Tibial nerve (tissue), 4 donors: ENCODE measurements at regions not wholly inside any gene's neighbourhood (a gene's known extent, or its start where the extent isn't known, plus 50 kb on each side); places are given as distances from the start of the nearest gene placed in this dataset.
"Not testable (repeated sequence)": the region's sequence is repeated elsewhere in the genome, so short reads cannot be mapped to it uniquely, and the experiment has no call there.

Experiments used
- DNase-seq, 2 donors: peaks; one replicate each; pipeline ENCODE4 v3.0.0-alpha.2; 2019; ENCODE audit warnings: low spot score in 2 of 2
- H3K27ac ChIP-seq, 4 donors: fragments of 200-600 bp; sonication (generic) in 3 of 4; one replicate each; pipeline ENCODE4 v1.5.1; 2017 to 2019; ENCODE audit warnings: mild to moderate bottlenecking in 1 of 4
- H3K27me3 ChIP-seq, 2 donors: fragments of 200-600 bp; sonication (generic) in 1 of 2; one replicate each; pipeline versions ENCODE4 v1.5.1 to v1.6.0; 2017 to 2019
- H3K36me3 ChIP-seq, 3 donors: fragments of 200-600 bp; sonication (generic); one replicate each; pipeline ENCODE4 v1.5.1; 2018 to 2019
- H3K4me1 ChIP-seq, 4 donors: fragments of 200-600 bp; sonication (generic) in 3 of 4; one replicate each; pipeline ENCODE4 v1.5.1; 2017 to 2019
- H3K4me3 ChIP-seq, 4 donors: fragments of 200-600 bp; sonication (generic) in 3 of 4; one replicate each; pipeline ENCODE4 v1.5.1; 2017 to 2019; ENCODE audit warnings: mild to moderate bottlenecking in 1 of 4, moderate library complexity in 1 of 4
- H3K9me3 ChIP-seq, 4 donors: fragments of 200-600 bp; sonication (generic) in 3 of 4; one replicate each; pipeline ENCODE4 v1.5.1; 2017 to 2019
- CTCF ChIP-seq, 5 experiments: fragments of 200-600 bp in 3 of 5; fragments of 450-650 bp in 2 of 5; sonication (generic) in 3 of 5; IDR thresholded peaks; one replicate each; pipeline ENCODE4 v1.5.1; 2016 to 2019; ENCODE audit warnings: antibody characterized with exemption in 5 of 5, mild to moderate bottlenecking in 3 of 5, moderate library complexity in 2 of 5
- EP300 ChIP-seq, 2 donors: sonication (generic); formaldehyde crosslinking; IDR thresholded peaks; one replicate each; pipeline ENCODE4 v1.6.1; 2017; ENCODE audit warnings: antibody characterized with exemption in 2 of 2, mild to moderate bottlenecking in 1 of 2
- POLR2A ChIP-seq, 2 donors: fragments of 450-650 bp; IDR thresholded peaks; one replicate each; pipeline ENCODE4 v1.6.1; 2017; ENCODE audit warnings: antibody characterized with exemption in 2 of 2, mild to moderate bottlenecking in 2 of 2, moderate library complexity in 2 of 2
- WGBS, 2 donors: methylation state at CpG; one replicate each; pipeline ENCODE4 v1.1.5; 2018; 5-methylcytosine and 5-hydroxymethylcytosine counted together

- H3K27me3 ChIP-seq: no peaks in the 10 kb centered on the region
- no peak for TF ChIP-seq POLR2A (IDR thresholded peaks at IDR 0.05)
- no peak for TF ChIP-seq EP300 (IDR thresholded peaks at IDR 0.05)
- no peak for TF ChIP-seq CTCF (IDR thresholded peaks at IDR 0.05)
- no peaks in the 10 kb centered on the region for H3K4me1 ChIP-seq
- no peak overlapping the region for H3K27ac ChIP-seq
- no peak overlapping the region for H3K4me3 ChIP-seq
- DNase-seq: no peak
- H3K9me3 ChIP-seq: no peaks in the 10 kb centered on the region
- no peaks in the 10 kb centered on the region for H3K36me3 ChIP-seq
- WGBS, 2 donors: 97 to 100% methylated on average over 1 of the region's 1 CpG
Measured at GRCh38 chr5:100131161-100131560, 404.0 kb upstream of the FAM174A start.

GRCh38 chr5:100130307-100130706 is 404.9 kb upstream of the FAM174A start:
- Histone ChIP-seq H3K27me3 (no peaks in the 10 kb centered on the region), H3K36me3 (no peaks in the 10 kb centered on the region), H3K4me1 (no peaks in the 10 kb centered on the region), H3K9me3 (no peaks in the 10 kb centered on the region), H3K27ac (no peak overlapping the region), H3K4me3 (no peak overlapping the region)
- no peak for TF ChIP-seq EP300 (IDR thresholded peaks at IDR 0.05)
- TF ChIP-seq CTCF (IDR thresholded peaks at IDR 0.05): no peak
- TF ChIP-seq POLR2A (IDR thresholded peaks at IDR 0.05): no peak
- DNase-seq: no peak

GRCh38 chr5:100119903-100120302 is 415.3 kb upstream of the FAM174A start:
- H3K4me1 ChIP-seq: no peaks in the 10 kb centered on the region
- no peaks in the 10 kb centered on the region for H3K27me3 ChIP-seq
- 90 to 100% methylated on average over 1 of the region's 1 CpG for WGBS, 2 donors
- H3K36me3 ChIP-seq: no peaks in the 10 kb centered on the region
- DNase-seq: no peak
- no peak overlapping the region for H3K27ac ChIP-seq
- H3K4me3 ChIP-seq: no peak overlapping the region
- H3K9me3 ChIP-seq: no peaks in the 10 kb centered on the region
- TF ChIP-seq CTCF (IDR thresholded peaks at IDR 0.05) (no peak), POLR2A (IDR thresholded peaks at IDR 0.05) (no peak), EP300 (IDR thresholded peaks at IDR 0.05) (no peak)

- 78% methylated on average over 2 of the region's 2 CpGs for WGBS, 2 donors
- H3K27ac ChIP-seq: no peak overlapping the region
- DNase-seq: no peak
- no peaks in the 10 kb centered on the region for H3K36me3 ChIP-seq
- H3K4me1 ChIP-seq: no peaks in the 10 kb centered on the region
- no peak overlapping the region for H3K4me3 ChIP-seq
- no peaks in the 10 kb centered on the region for H3K27me3 ChIP-seq
- TF ChIP-seq EP300 (IDR thresholded peaks at IDR 0.05) (no peak), CTCF (IDR thresholded peaks at IDR 0.05) (no peak), POLR2A (IDR thresholded peaks at IDR 0.05) (no peak)
- peaks cover 0 to 24% (median 0%) of the 10 kb centered on the region in 4 donors for H3K9me3 ChIP-seq
Measured at GRCh38 chr5:100110497-100110896, 424.7 kb upstream of the FAM174A start.

- TF ChIP-seq CTCF (IDR thresholded peaks at IDR 0.05) (no peak), POLR2A (IDR thresholded peaks at IDR 0.05) (no peak), EP300 (IDR thresholded peaks at IDR 0.05) (no peak)
Measured at GRCh38 chr5:100108883-100109282, 426.3 kb upstream of the FAM174A start.

GRCh38 chr5:100103592-100104119 is 431.5 kb upstream of the FAM174A start:
- H3K4me3 ChIP-seq, H3K27ac ChIP-seq, H3K4me1 ChIP-seq, DNase-seq, H3K27me3 ChIP-seq, H3K36me3 ChIP-seq: not testable (repeated sequence)
- peaks cover 0 to 16% (median 0%) of the 10 kb centered on the region in 4 donors for H3K9me3 ChIP-seq
- WGBS, 2 donors: 67 to 75% methylated on average over 1 of the region's 1 CpG

More at GRCh38 chr5:100108883-100109282, 426.3 kb upstream of the FAM174A start:
- Histone ChIP-seq H3K4me1 (no peaks in the 10 kb centered on the region), H3K27me3 (no peaks in the 10 kb centered on the region), H3K27ac (no peak overlapping the region), H3K36me3 (no peaks in the 10 kb centered on the region), H3K4me3 (no peak overlapping the region), H3K9me3 (peaks cover 0 to 24% (median 0%) of the 10 kb centered on the region in 4 donors)
- 94% methylated on average over 3 of the region's 3 CpGs; no CpG with 5 or more reads in 1 of the 2 donors for WGBS, 2 donors
- DNase-seq: no peak

- H3K27ac ChIP-seq, H3K4me3 ChIP-seq, H3K9me3 ChIP-seq, DNase-seq, H3K4me1 ChIP-seq, H3K36me3 ChIP-seq, H3K27me3 ChIP-seq: not testable (repeated sequence)
- 13 to 23% methylated on average over 2 of the region's 2 CpGs for WGBS, 2 donors
Measured at GRCh38 chr5:100101466-100101865, 433.7 kb upstream of the FAM174A start.

- H3K36me3 ChIP-seq, H3K27me3 ChIP-seq, DNase-seq, H3K9me3 ChIP-seq, H3K27ac ChIP-seq, H3K4me1 ChIP-seq, H3K4me3 ChIP-seq: not testable (repeated sequence)
Measured at GRCh38 chr5:100096328-100096727, 438.8 kb upstream of the FAM174A start.
